ENCODE measurements at regions not wholly inside any gene's neighbourhood (a gene's known extent, or its start where the extent isn't known, plus 50 kb on each side); places are given as distances from the start of the nearest gene placed in this dataset.

DNA sequence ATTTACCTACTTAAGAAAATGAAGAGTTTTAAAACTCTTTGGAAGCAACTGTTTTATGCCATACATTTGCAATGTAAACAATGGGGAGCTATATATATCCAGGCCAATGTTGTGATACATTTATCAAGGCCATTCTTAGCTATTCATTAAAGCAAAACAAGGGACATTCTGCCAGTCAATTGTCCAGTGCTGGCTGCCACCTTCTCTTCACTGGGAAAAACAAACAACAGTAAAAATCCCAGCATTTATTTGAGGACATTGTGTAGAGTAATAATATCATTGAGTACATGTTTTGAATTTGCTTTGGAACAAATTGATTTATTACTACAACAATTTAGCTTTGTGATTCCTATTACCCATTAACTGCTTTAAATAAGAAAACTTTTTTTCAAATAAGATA lies 1107.4 kb downstream of the DTWD2 start:
- CTCF ChIA-PET: no interaction called here

DNA sequence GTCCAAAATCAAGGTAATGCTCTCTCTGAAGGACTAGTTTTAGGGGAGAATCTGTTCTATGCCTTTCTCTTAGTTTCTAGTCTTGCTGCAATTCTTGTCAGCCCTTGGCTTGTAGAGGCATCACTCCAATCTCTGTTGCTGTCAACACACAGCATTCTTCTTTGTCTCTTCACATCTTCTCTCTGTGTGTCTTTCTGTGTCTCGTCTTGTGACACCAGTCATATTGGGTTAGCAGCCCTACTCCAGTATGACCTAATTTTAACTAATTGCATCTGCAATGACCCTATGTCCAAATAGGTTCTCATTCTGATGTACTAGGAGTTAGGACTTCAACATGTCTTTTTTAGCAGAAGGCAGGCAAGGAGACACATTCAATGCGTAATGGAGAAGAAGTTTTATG lies 1110.6 kb downstream of the DTWD2 start:
- Mint-ChIP-seq H3K9me3 (peaks cover 3% of the 10 kb centered on the region), H3K4me1 (no peaks in the 10 kb centered on the region), H3K27ac (no peak overlapping the region), H3K4me3 (no peak overlapping the region), H3K27me3 (no peaks in the 10 kb centered on the region), H3K36me3 (ENCODE audit: low read depth) (no peaks in the 10 kb centered on the region)
- no peak for DNase-seq
- CTCF ChIA-PET: no interaction called here
- POLR2A ChIA-PET: no interaction called here

More for the DNA sequence above, 1107.4 kb downstream of the DTWD2 start:
- Mint-ChIP-seq H3K27me3 (no peaks in the 10 kb centered on the region), H3K9me3 (peaks cover 4% of the 10 kb centered on the region), H3K27ac (no peak overlapping the region), H3K36me3 (ENCODE audit: low read depth) (no peaks in the 10 kb centered on the region), H3K4me3 (no peak overlapping the region), H3K4me1 (no peaks in the 10 kb centered on the region)
- POLR2A ChIA-PET: no interaction called here
- no peak for DNase-seq

DNA sequence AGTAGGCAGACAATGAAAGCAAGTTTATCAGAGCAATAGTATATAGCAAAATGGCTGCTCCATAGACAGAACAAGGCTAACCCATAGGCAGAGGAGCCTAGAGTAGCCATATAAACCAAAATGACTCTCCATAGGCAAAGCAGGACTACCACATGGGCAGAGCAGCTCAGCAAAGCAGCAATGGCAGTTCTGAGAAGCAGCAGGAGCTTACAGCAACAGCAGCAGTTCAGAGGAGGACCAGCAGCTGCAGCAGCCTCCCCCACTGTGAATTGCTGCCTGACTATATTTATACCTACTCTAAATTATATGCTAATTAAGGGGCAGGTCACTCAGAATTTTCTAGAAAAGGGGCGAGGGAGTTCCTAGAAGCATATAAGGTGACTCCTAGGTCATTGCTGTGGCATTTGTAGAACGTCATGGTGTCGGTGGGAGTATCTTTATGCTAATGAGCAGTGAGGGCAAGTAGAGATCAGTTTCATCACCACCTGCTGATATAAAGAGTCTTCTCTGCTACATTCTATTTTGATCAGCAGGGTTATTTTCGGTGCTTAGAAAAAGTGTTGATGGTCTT lies 1115.5 kb downstream of the DTWD2 start:
- H3K27me3 Mint-ChIP-seq: no peaks in the 10 kb centered on the region
- peaks cover 7% of the 10 kb centered on the region for H3K9me3 Mint-ChIP-seq
- H3K4me1 Mint-ChIP-seq: no peaks in the 10 kb centered on the region
- no peak for DNase-seq
- ChIA-PET CTCF (no interaction called here), POLR2A (no interaction called here)
- no peaks in the 10 kb centered on the region for H3K36me3 Mint-ChIP-seq (ENCODE audit: low read depth)
- no peak overlapping the region for H3K4me3 Mint-ChIP-seq
- H3K27ac Mint-ChIP-seq: no peak overlapping the region

- POLR2A ChIA-PET: no interaction called here
- Mint-ChIP-seq H3K27ac (no peak overlapping the region), H3K4me1 (no peaks in the 10 kb centered on the region), H3K27me3 (no peaks in the 10 kb centered on the region), H3K36me3 (ENCODE audit: low read depth) (no peaks in the 10 kb centered on the region), H3K9me3 (peaks cover 8% of the 10 kb centered on the region), H3K4me3 (no peak overlapping the region)
- CTCF ChIA-PET: interaction anchor here (0.7 kb wide), 1 partner anchor 1372 kb away, joined by 4 read pairs; no protein-coding TSS in a partner anchor
- DNase-seq: no peak
Measured at GRCh38 chr5:117869596-117869995, 1118.8 kb downstream of the DTWD2 start.

DNA sequence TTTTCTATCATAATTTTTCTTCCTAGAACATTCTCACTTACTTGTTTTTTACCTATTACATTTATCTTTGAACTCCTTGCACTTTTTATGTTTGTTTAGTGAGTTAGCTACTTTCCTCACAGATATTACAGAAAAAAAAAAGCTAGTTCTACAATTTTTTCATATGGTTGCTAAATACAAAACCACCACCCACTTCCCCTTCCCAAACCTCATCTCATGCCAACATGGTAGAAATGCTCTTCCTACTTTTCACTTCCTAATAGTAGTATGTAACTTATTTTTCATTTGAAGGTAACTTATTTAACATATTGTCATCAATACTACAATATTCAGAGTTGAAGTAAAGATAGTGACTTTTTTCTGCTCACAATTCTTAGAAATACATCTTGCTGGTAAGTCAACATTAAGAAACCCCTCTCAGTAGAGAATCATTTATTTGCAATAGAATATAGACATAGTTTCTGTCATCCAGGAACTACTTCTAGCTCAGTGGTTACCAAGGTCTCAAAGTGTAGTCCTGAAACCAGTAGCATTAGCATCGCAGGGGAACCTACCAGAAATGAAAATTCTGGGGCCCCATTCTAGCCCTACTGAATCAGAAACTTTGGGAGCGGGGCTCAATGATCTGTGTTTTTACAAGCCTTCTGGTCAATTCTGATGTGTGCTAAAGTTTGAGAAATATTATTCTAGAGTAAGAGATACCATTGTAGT lies 1124.6 kb downstream of the DTWD2 start:
- Mint-ChIP-seq H3K4me1 (no peaks in the 10 kb centered on the region), H3K9me3 (peaks cover 5% of the 10 kb centered on the region), H3K4me3 (no peak overlapping the region), H3K27me3 (no peaks in the 10 kb centered on the region), H3K36me3 (ENCODE audit: low read depth) (no peaks in the 10 kb centered on the region), H3K27ac (no peak overlapping the region)
- ChIA-PET CTCF (no interaction called here), POLR2A (no interaction called here)
- DNase-seq: no peak

GRCh38 chr5:117860550-117860949 lies 1127.8 kb downstream of the DTWD2 start:
- POLR2A ChIA-PET: no interaction called here
- Mint-ChIP-seq H3K27ac (no peak overlapping the region), H3K4me3 (no peak overlapping the region), H3K4me1 (no peaks in the 10 kb centered on the region), H3K27me3 (no peaks in the 10 kb centered on the region), H3K9me3 (peaks cover 2% of the 10 kb centered on the region), H3K36me3 (ENCODE audit: low read depth) (no peaks in the 10 kb centered on the region)
- DNase-seq: no peak
- CTCF ChIA-PET: no interaction called here

DNA sequence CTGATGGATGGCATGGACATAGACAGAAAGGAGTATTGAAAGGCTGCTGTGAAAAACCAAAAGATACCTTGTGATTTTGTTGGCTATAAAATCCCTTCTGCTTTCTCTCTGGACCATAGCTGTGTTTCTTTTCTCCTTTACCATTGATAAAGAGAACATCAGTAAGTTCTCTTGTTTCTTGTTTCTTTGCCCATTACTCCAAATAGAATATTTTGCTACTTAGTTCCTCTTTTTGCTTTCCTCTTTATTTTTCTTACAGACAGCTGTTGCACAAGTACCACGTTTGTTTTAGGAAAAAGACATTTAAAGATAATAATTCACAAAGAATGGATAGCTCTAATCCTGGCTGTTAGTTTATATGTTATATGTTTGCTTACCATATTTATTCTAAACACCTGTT lies 1129.2 kb downstream of the DTWD2 start:
- no peak overlapping the region for H3K4me3 Mint-ChIP-seq
- no peaks in the 10 kb centered on the region for H3K4me1 Mint-ChIP-seq
- H3K36me3 Mint-ChIP-seq (ENCODE audit: low read depth): no peaks in the 10 kb centered on the region
- ChIA-PET CTCF (no interaction called here), POLR2A (no interaction called here)
- no peak overlapping the region for H3K27ac Mint-ChIP-seq
- peaks cover 2% of the 10 kb centered on the region for H3K9me3 Mint-ChIP-seq
- H3K27me3 Mint-ChIP-seq: no peaks in the 10 kb centered on the region
- no peak for DNase-seq

GRCh38 chr5:117856713-117857112 lies 1131.6 kb downstream of the DTWD2 start:
- H3K27me3 Mint-ChIP-seq: no peaks in the 10 kb centered on the region

DNA sequence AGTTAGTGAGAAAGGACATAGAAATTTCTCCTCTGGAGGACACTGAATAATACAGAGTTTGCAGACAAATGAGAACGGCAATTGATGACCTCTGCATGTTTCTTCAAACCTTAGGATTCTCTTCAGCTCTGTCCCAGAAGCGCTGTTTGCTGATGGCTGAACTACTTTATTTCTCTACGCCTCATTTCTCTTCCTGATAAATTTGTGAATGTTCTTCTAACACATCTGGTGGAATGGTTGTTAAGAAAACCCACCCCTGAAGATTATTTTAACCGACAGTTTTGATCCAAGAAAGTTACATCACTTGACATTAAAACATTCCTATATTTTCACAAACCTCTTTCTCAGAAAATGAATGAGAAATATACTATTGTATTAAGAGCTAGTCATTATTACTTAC lies 1150.6 kb downstream of the DTWD2 start:
- CTCF ChIA-PET: no interaction called here
- H3K4me1 Mint-ChIP-seq: no peaks in the 10 kb centered on the region
- no peak overlapping the region for H3K4me3 Mint-ChIP-seq
- POLR2A ChIA-PET: no interaction called here
- no peaks in the 10 kb centered on the region for H3K36me3 Mint-ChIP-seq (ENCODE audit: low read depth)
- DNase-seq: no peak
- no peak overlapping the region for H3K27ac Mint-ChIP-seq
- H3K9me3 Mint-ChIP-seq: peaks cover 11% of the 10 kb centered on the region
- H3K27me3 Mint-ChIP-seq: no peaks in the 10 kb centered on the region

More at GRCh38 chr5:117856713-117857112, 1131.6 kb downstream of the DTWD2 start:
- Mint-ChIP-seq H3K9me3 (peaks cover 6% of the 10 kb centered on the region), H3K4me3 (no peak overlapping the region), H3K36me3 (ENCODE audit: low read depth) (no peaks in the 10 kb centered on the region), H3K4me1 (no peaks in the 10 kb centered on the region), H3K27ac (no peak overlapping the region)
- DNase-seq: no peak
- CTCF ChIA-PET: no interaction called here
- POLR2A ChIA-PET: no interaction called here

DNA sequence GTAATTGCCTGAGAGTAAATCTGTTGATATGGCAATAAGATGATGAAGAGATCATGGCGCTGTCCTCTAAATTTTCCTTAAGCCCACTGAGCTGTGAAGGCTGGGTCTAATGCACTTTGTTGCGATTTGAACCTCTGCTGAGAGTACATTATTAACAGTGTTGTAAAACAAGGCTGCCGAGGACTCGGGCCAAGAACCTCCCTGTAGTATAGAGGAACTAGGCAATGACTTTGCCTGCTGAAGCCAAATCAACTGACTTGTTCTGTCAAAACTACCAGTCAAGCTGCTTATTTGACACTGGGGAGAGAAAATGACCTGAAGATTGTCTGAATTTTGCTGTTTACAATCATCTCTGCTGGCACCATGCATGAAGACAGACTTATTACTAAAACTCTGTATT lies 1154.7 kb downstream of the DTWD2 start:
- H3K4me3 Mint-ChIP-seq: no peak overlapping the region
- ChIA-PET CTCF (no interaction called here), POLR2A (no interaction called here)
- H3K36me3 Mint-ChIP-seq (ENCODE audit: low read depth): no peaks in the 10 kb centered on the region
- no peaks in the 10 kb centered on the region for H3K4me1 Mint-ChIP-seq
- no peak overlapping the region for H3K27ac Mint-ChIP-seq
- DNase-seq: no peak
- peaks cover 19% of the 10 kb centered on the region for H3K9me3 Mint-ChIP-seq
- H3K27me3 Mint-ChIP-seq: no peaks in the 10 kb centered on the region

DNA sequence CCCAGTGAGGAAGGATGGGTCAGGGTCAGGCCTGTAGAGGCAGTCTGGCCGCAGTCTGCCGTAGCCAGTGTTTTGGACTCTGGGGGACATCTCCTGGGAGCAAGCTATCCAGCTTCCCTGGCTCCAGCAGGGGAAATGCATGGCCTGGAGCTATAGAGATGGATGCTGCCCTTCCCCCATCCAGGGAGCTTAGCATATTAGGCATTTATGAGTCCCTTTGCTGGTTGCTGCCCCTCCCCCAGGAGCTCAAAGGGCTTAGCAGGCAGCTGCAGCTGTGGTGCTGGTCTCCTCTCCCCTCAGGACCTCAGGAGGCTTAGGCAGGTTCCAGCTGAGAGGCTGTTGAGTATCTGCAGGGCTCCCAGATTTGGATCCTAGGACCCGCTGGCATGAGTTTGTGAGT lies 1158.7 kb downstream of the DTWD2 start:
- Mint-ChIP-seq H3K4me3 (no peak overlapping the region), H3K36me3 (ENCODE audit: low read depth) (no peaks in the 10 kb centered on the region), H3K27ac (no peak overlapping the region), H3K27me3 (no peaks in the 10 kb centered on the region), H3K9me3 (peaks cover 23% of the 10 kb centered on the region), H3K4me1 (no peaks in the 10 kb centered on the region)
- POLR2A ChIA-PET: no interaction called here
- CTCF ChIA-PET: no interaction called here
- DNase-seq: no peak

DNA sequence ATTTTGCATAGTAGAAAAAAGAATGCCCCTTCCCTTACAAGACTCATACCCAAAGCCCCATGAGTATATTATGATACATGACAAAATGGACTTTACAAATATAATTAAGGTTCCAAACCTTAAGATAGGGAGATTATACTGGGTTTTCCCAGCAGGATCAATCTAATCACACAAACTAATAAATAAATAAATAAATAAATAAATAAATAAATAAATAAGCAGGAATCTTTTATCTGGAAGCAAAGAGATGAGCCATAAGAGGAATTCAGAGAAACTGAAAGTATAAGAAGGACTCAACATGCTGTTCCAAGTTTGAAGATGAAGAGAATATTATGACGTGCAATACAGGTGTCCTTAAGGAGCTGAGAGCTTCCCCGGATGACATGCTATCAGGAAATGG lies 1174.5 kb downstream of the DTWD2 start:
- H3K36me3 Mint-ChIP-seq (ENCODE audit: low read depth): no peaks in the 10 kb centered on the region
- POLR2A ChIA-PET: no interaction called here
- H3K27ac Mint-ChIP-seq: no peak overlapping the region
- H3K9me3 Mint-ChIP-seq: peaks cover 9% of the 10 kb centered on the region
- H3K4me3 Mint-ChIP-seq: no peak overlapping the region
- CTCF ChIA-PET: no interaction called here
- no peaks in the 10 kb centered on the region for H3K4me1 Mint-ChIP-seq
- no peak for DNase-seq
- H3K27me3 Mint-ChIP-seq: no peaks in the 10 kb centered on the region

DNA sequence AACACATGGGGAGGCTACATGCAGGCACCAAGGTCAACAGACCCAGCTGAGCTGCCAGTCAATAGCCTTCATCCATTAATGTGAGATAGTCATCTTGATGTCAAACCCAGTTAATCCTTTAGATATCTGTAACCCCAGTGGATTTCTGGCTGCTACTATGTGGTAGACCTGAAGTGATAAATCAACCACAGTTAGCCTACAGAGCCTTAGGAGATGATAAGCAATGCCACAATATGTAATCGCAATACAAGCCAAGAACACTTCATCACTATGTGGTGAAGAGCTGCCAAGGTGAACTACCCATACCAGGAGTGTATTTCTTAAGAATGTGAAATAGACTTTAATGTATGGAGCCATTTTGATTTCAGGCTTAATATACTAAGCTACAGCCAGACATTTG lies 1175.5 kb downstream of the DTWD2 start:
- DNase-seq: no peak
- Mint-ChIP-seq H3K4me1 (no peaks in the 10 kb centered on the region), H3K27ac (no peak overlapping the region), H3K27me3 (no peaks in the 10 kb centered on the region), H3K4me3 (no peak overlapping the region), H3K36me3 (ENCODE audit: low read depth) (no peaks in the 10 kb centered on the region), H3K9me3 (peaks cover 9% of the 10 kb centered on the region)
- ChIA-PET CTCF (no interaction called here), POLR2A (no interaction called here)

- no peak overlapping the region for H3K4me3 Mint-ChIP-seq
- DNase-seq: no peak
- POLR2A ChIA-PET: no interaction called here
Measured at GRCh38 chr5:117809251-117809650, 1179.1 kb downstream of the DTWD2 start.

More at GRCh38 chr5:117809251-117809650, 1179.1 kb downstream of the DTWD2 start:
- no peaks in the 10 kb centered on the region for H3K27me3 Mint-ChIP-seq
- H3K9me3 Mint-ChIP-seq: peaks cover 18% of the 10 kb centered on the region
- no peaks in the 10 kb centered on the region for H3K4me1 Mint-ChIP-seq
- no peak overlapping the region for H3K27ac Mint-ChIP-seq
- H3K36me3 Mint-ChIP-seq (ENCODE audit: low read depth): no peaks in the 10 kb centered on the region
- CTCF ChIA-PET: no interaction called here
